MM.1S (cell line): ENCODE measurements at regions not wholly inside any gene's neighbourhood (a gene's known extent, or its start where the extent isn't known, plus 50 kb on each side); places are given as distances from the start of the nearest gene placed in this dataset.

ENCODE experiments used
- CTCF ChIP-seq: fragments of 300-600 bp; sonication (generic); IDR thresholded peaks from 2 replicates; pipeline ENCODE4 v1.5.1; 2016; ENCODE audit warnings: antibody characterized with exemption, low read length, mixed read lengths
- EZH2 ChIP-seq: fragments of 300-600 bp; sonication (generic); optimal IDR thresholded peaks from 2 replicates; pipeline ENCODE3; 2017; ENCODE audit warnings: low read depth, mild to moderate bottlenecking, antibody characterized with exemption, low read length, mixed read lengths

- TF ChIP-seq CTCF, result no peak
- no peak for TF ChIP-seq EZH2
Observed at GRCh38 chr14:65348137-65348536, 64.4 kb upstream of the FUT8 start.
